ENCODE measurements at regions not wholly inside any gene's neighbourhood (a gene's known extent, or its start where the extent isn't known, plus 50 kb on each side); places are given as distances from the start of the nearest gene placed in this dataset.
"Not testable (repeated sequence)": the region's sequence is repeated elsewhere in the genome, so short reads cannot be mapped to it uniquely, and the experiment has no call there.

GRCh38 chr16:60647388-60647787, 1388.8 kb downstream of the CDH8 start:
- not testable (repeated sequence) for TF ChIP-seq SMC3 (conservative IDR thresholded peaks at IDR 0.05; ENCODE audit: poor library complexity); REST (IDR thresholded peaks at IDR 0.05; ENCODE audit: borderline replicate concordance); CTCF (IDR thresholded peaks at IDR 0.05; ENCODE audit: poor library complexity, severe bottlenecking)

Measured in neural cell (in vitro differentiated cells).